K562 (cell line): ENCODE measurements at regions not wholly inside any gene's neighbourhood (a gene's known extent, or its start where the extent isn't known, plus 50 kb on each side); places are given as distances from the start of the nearest gene placed in this dataset.

Source experiments
- ATAC-seq: fragments of 200-7000 bp; cut with Tn5 transposase; 3 replicates; pipeline ENCODE4 v1.9.1; 2020; ENCODE audit warnings: moderate library complexity
- BruUV-seq: library from RNA; stranded (reverse); fragments of 400-500 nt; replicated peaks from 2 replicates; lab custom pipeline; 2021; lab: Mats Ljungman, UMichigan
- CTCF ChIA-PET: fragments of 300-600 bp; formaldehyde crosslinking; extraction: SDS; loops from one replicate; lab custom pipeline; 2021; ENCODE audit warnings: low intra/inter-chr PET ratio; lab: Yijun Ruan, JAX
- POLR2A ChIA-PET: fragments of 300-600, 350-650 bp; sonication (Branson Sonifier 250); formaldehyde crosslinking; extraction: SDS; loops from one replicate; lab custom pipeline; 2021; ENCODE audit warnings: antibody characterized with exemption, inconsistent platforms; lab: Yijun Ruan, JAX
- DNase-seq, 4 experiments: peaks; one replicate each; pipeline versions ENCODE4 v3.0.0 to v3.0.0-alpha.2; 2011 to 2018; ENCODE audit warnings: low spot score in 3 of 4, mixed read lengths in 3 of 4; ENCODE audit errors: extremely low read depth in 1 of 4
- FAIRE-seq: peaks from 2 replicates; lab custom pipeline; 2011; peaks lifted over from hg19 to GRCh38; lab: Jason Lieb, UNC
- H2AFZ ChIP-seq: 2 replicates; pipeline ENCODE4 v1.6.0; 2011; ENCODE audit warnings: low read depth, low read length, control low read depth, inconsistent platforms
- H3K27ac ChIP-seq: fragments of 200-600 bp; 3 replicates; pipeline ENCODE4 v1.8.0; 2011; ENCODE audit warnings: low read depth, mild to moderate bottlenecking, control low read depth, inconsistent platforms, low read length, moderate library complexity, mixed read lengths; ENCODE audit errors: extremely low read depth
- H3K27me3 ChIP-seq, 2 experiments: fragments of 300-600 bp in 1 of 2; 2 replicates in 1 of 2; 3 replicates in 1 of 2; pipeline versions ENCODE4 v1.6.0 to v1.8.0; 2011; ENCODE audit warnings: inconsistent platforms in 2 of 2, low read length in 2 of 2, mild to moderate bottlenecking in 1 of 2, mixed read lengths in 1 of 2, moderate library complexity in 1 of 2; ENCODE audit not compliant: control insufficient read depth in 2 of 2, insufficient read depth in 2 of 2
- H3K36me3 ChIP-seq: fragments of 300-600 bp; 3 replicates; pipeline ENCODE4 v1.8.0; 2011; ENCODE audit warnings: mild to moderate bottlenecking, low read length, inconsistent platforms; ENCODE audit not compliant: control insufficient read depth, insufficient read depth
- H3K4me1 ChIP-seq, 2 experiments: fragments of 200-600 bp in 1 of 2; replicated peaks in 1 of 2; 2 replicates in 1 of 2; 3 replicates in 1 of 2; pipeline versions ENCODE4 v1.5.1 to v1.8.0; 2011; ENCODE audit warnings: inconsistent platforms in 2 of 2, low read length in 2 of 2, mild to moderate bottlenecking in 1 of 2, mixed read lengths in 1 of 2, moderate library complexity in 1 of 2; ENCODE audit not compliant: control insufficient read depth in 2 of 2, insufficient read depth in 2 of 2
- H3K4me2 ChIP-seq: 2 replicates; pipeline ENCODE4 v1.6.1; 2011; ENCODE audit warnings: low read length, control low read depth, inconsistent platforms, mixed read lengths; ENCODE audit not compliant: insufficient read depth
- H3K4me3 ChIP-seq: fragments of 200-600 bp; sonication (generic), shearing (Covaris generic); 2 replicates; pipeline ENCODE4 v1.5.1; 2016; ENCODE audit warnings: control low read depth, inconsistent platforms
- H3K79me2 ChIP-seq: fragments of 200-600 bp; 3 replicates; pipeline ENCODE4 v1.8.0; 2011; ENCODE audit warnings: low read length, inconsistent platforms; ENCODE audit not compliant: control insufficient read depth, insufficient read depth
- H3K9ac ChIP-seq, 2 experiments: 2 replicates each; pipeline versions ENCODE4 v1.6.0 to v1.6.1; 2011; ENCODE audit warnings: low read depth in 2 of 2, low read length in 2 of 2, control low read depth in 1 of 2, inconsistent platforms in 1 of 2, mild to moderate bottlenecking in 1 of 2, mixed read lengths in 1 of 2; ENCODE audit not compliant: insufficient read depth in 1 of 2
- H3K9me1 ChIP-seq: one replicate; pipeline ENCODE4 v1.6.0; 2011; ENCODE audit warnings: inconsistent platforms, mild to moderate bottlenecking, low read length, moderate library complexity; ENCODE audit not compliant: control insufficient read depth, insufficient read depth
- H3K9me3 ChIP-seq: replicated peaks from 2 replicates; pipeline ENCODE4 v1.5.1; 2011; ENCODE audit warnings: low read depth, low read length, inconsistent platforms; ENCODE audit not compliant: control insufficient read depth, insufficient read depth
- H4K20me1 ChIP-seq: replicated peaks from 2 replicates; pipeline ENCODE4 v1.6.1; 2011; ENCODE audit warnings: low read length, inconsistent platforms, mixed read lengths; ENCODE audit not compliant: control insufficient read depth, insufficient read depth
- BCL6 ChIP-seq: fragments of 250-450 bp; sonication (Bioruptor Pico); IDR thresholded peaks from 2 replicates; pipeline ENCODE4 v1.4.0; 2020
- ELK1 ChIP-seq: sonication (generic); formaldehyde crosslinking; IDR thresholded peaks from 2 replicates; pipeline ENCODE4 v1.8.1; 2022; ENCODE audit warnings: missing genetic modification reagents
- EWSR1 ChIP-seq: fragments of 450-650 bp; IDR thresholded peaks from 2 replicates; pipeline ENCODE4 v1.6.1; 2018; ENCODE audit warnings: borderline replicate concordance, mild to moderate bottlenecking, low read depth, moderate library complexity; ENCODE audit not compliant: partially characterized antibody
- HCFC1 ChIP-seq: IDR thresholded peaks from 2 replicates; pipeline ENCODE4 v1.6.1; 2012; ENCODE audit warnings: low read depth, low read length, improper control_type of control experiment
- NEUROD1 ChIP-seq: fragments of 150-350 bp; IDR thresholded peaks from 2 replicates; pipeline ENCODE4 v1.6.1; 2014; ENCODE audit warnings: borderline replicate concordance, low read length, low read depth; ENCODE audit not compliant: partially characterized antibody
- SAFB2 ChIP-seq: fragments of 200-400 bp; formaldehyde crosslinking; IDR thresholded peaks from 2 replicates; pipeline ENCODE4 v1.6.1; 2018; ENCODE audit warnings: borderline replicate concordance, low read length, low read depth, moderate library complexity; ENCODE audit not compliant: severe bottlenecking
- ZNF644 ChIP-seq: fragments of 200-800 bp; sonication (Bioruptor generic); IDR thresholded peaks from 2 replicates; pipeline ENCODE4 v1.6.1; 2016; ENCODE audit warnings: low read depth, missing genetic modification characterization, missing compliant biosample characterization
- WGBS: fragments of 100-300 bp; shearing (Covaris generic); methylation state at CpG from one replicate; pipeline ENCODE4 v1.1.6; 2016; ENCODE audit warnings: low coverage, mixed read lengths; ENCODE audit not compliant: insufficient coverage; ENCODE audit errors: missing lambda C conversion rate; 5-methylcytosine and 5-hydroxymethylcytosine counted together
- in situ Hi-C: fragments of 300-500 bp; cut with MboI; formaldehyde crosslinking; loops from 4 replicates; pipeline ENCODE4 v1.15.0; 2018; ENCODE audit warnings: inconsistent platforms, mixed read lengths
- intact Hi-C: fragments of 100-400 bp; cut with micrococcal nuclease; formaldehyde crosslinking; loops from 2 replicates; pipeline ENCODE4 v1.14.2; 2022
- TF ChIP-seq, protein P1 (sequence below): sonication (generic); formaldehyde crosslinking; IDR thresholded peaks from 2 replicates; pipeline ENCODE4 v1.8.0; 2023; ENCODE audit warnings: mild to moderate bottlenecking, missing genetic modification reagents

DNA sequence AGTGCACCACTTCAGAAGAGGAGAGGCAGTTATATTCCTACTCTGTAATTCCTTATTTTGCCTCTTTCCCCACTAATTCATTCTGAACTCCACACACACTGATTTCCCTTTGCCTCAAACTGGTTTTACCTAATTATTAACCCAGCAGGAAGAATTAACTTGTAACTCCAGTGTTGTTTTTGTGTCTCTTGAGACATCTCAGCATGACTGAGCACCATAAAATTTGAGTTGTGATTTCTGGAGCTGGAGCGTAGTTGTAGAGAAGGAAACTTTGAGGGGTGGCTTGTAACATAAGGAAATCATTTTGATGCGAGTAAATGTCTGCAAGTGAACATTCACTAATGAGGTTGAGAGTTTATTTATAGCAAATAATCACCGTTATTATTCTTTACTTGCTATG, 265.2 kb downstream of the TMEM38B start:
- no peak for ATAC-seq
- intact Hi-C loops = no loop called here
- Histone ChIP-seq H3K27ac (no peak overlapping the region), H3K79me2 (no peaks in the 10 kb centered on the region), H3K27me3 (no peaks in the 10 kb centered on the region), H4K20me1 (no peaks in the 10 kb centered on the region), H3K4me3 (no peak overlapping the region), H3K9me3 (no peaks in the 10 kb centered on the region), H3K9ac (no peak overlapping the region), H3K4me2 (no peak overlapping the region), H3K36me3 (no peaks in the 10 kb centered on the region), H2AFZ (no peak overlapping the region), H3K4me1 (no peaks in the 10 kb centered on the region), H3K9me1 (no peaks in the 10 kb centered on the region)
- no TSS peak for BruUV-seq
- ChIA-PET POLR2A (no interaction called here), CTCF (no interaction called here)
- no peak for DNase-seq
- no peak for FAIRE-seq
- TF ChIP-seq EWSR1 = no peak
- no peak for TF ChIP-seq HCFC1
- TF ChIP-seq ZNF644 (tag) = no peak
- TF ChIP-seq SAFB2 = no peak
- TF ChIP-seq, protein P1, sequence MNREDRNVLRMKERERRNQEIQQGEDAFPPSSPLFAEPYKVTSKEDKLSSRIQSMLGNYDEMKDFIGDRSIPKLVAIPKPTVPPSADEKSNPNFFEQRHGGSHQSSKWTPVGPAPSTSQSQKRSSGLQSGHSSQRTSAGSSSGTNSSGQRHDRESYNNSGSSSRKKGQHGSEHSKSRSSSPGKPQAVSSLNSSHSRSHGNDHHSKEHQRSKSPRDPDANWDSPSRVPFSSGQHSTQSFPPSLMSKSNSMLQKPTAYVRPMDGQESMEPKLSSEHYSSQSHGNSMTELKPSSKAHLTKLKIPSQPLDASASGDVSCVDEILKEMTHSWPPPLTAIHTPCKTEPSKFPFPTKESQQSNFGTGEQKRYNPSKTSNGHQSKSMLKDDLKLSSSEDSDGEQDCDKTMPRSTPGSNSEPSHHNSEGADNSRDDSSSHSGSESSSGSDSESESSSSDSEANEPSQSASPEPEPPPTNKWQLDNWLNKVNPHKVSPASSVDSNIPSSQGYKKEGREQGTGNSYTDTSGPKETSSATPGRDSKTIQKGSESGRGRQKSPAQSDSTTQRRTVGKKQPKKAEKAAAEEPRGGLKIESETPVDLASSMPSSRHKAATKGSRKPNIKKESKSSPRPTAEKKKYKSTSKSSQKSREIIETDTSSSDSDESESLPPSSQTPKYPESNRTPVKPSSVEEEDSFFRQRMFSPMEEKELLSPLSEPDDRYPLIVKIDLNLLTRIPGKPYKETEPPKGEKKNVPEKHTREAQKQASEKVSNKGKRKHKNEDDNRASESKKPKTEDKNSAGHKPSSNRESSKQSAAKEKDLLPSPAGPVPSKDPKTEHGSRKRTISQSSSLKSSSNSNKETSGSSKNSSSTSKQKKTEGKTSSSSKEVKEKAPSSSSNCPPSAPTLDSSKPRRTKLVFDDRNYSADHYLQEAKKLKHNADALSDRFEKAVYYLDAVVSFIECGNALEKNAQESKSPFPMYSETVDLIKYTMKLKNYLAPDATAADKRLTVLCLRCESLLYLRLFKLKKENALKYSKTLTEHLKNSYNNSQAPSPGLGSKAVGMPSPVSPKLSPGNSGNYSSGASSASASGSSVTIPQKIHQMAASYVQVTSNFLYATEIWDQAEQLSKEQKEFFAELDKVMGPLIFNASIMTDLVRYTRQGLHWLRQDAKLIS (CRISPR knock-in tag) = no peak
- no peak for TF ChIP-seq BCL6 (CRISPR knock-in tag)
- TF ChIP-seq NEUROD1 = no peak
- TF ChIP-seq ELK1 (CRISPR knock-in tag) = no peak
- in situ Hi-C loops = no loop called here
- 0% methylated on average over 3 of the region's 3 CpGs for WGBS
